ENCODE measurements at regions not wholly inside any gene's neighbourhood (a gene's known extent, or its start where the extent isn't known, plus 50 kb on each side); places are given as distances from the start of the nearest gene placed in this dataset.

- H3K9me3 ChIP-seq (ENCODE audit: control insufficient read depth, insufficient read depth, low read length): no peaks in the 10 kb centered on the region
- peaks cover 8% of the 10 kb centered on the region for H3K36me3 ChIP-seq (ENCODE audit: control insufficient read depth, insufficient read depth, low read length)
- H3K4me3 ChIP-seq (ENCODE audit: low read depth, low read length): no peak overlapping the region
- H3K9ac ChIP-seq (ENCODE audit: low read depth, low read length): no peak overlapping the region
- H3K27me3 ChIP-seq (ENCODE audit: control insufficient read depth, insufficient read depth, low read length): no peaks in the 10 kb centered on the region
- peaks cover 66% of the 10 kb centered on the region for H3K4me1 ChIP-seq (ENCODE audit: control insufficient read depth, insufficient read depth, low read length)
Measured at GRCh38 chr3:72379500-72380187, 468.6 kb downstream of the SHQ1 start.

DNA sequence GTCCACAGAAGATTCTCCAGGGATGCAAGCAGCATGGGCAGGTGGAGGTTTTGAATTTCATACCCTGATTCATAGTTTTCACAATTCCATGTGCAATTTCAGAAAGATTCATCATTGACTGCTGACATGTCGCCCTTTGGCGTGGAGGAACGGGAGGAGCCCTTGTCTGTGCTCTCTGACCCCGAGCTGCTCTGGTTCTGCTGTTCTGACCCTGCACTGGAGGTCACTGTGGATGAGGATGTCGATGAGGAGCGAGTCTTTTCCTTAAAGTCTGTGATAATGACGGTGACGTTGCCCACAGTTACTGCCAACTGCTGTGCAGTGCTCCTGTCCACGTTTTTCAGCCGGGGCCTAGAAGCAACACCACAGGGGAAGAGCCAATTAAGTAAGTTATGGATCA, 470.0 kb downstream of the SHQ1 start:
- peaks cover 62% of the 10 kb centered on the region for H3K4me1 ChIP-seq (ENCODE audit: control insufficient read depth, insufficient read depth, low read length)
- no peaks in the 10 kb centered on the region for H3K9me3 ChIP-seq (ENCODE audit: control insufficient read depth, insufficient read depth, low read length)
- H3K36me3 ChIP-seq (ENCODE audit: control insufficient read depth, insufficient read depth, low read length): peaks cover 8% of the 10 kb centered on the region
- no peaks in the 10 kb centered on the region for H3K27me3 ChIP-seq (ENCODE audit: control insufficient read depth, insufficient read depth, low read length)
- H3K9ac ChIP-seq (ENCODE audit: low read depth, low read length): no peak overlapping the region
- no peak overlapping the region for H3K4me3 ChIP-seq (ENCODE audit: low read depth, low read length)

DNA sequence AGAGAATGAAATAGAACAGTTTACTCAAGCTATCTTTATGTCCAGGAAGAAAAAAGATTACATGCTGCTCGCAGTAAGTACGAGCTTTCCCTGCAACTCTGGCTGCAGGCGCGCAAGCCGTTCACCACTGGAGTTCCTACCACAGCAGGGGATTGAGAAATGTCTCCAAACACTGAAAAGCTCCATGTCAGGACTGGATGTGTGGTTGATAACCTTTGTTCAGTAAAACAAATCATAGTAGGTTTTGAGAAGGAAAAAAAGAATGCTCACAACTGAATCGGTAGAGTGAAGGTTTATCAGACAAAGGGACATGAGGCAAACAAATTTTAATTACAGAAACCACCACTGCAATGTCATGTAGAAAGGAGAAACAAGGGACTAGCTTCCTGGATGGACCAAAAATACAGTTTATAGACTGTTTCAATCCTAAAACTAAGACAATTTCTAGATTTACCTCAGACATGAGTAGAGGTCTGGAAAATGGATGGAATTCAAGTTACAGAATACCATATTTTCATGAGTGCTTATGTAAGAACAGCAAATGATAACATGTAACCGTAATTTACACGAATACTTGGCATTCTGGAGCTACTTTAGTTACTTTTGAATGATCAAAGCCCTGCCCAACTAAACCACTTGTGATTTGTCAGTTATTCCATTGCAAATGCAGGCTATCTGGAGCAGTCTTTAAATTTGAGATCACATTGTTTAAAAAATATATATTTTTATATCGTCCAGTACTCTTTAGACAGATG, 471.1 kb downstream of the SHQ1 start:
- H3K9me3 ChIP-seq (ENCODE audit: control insufficient read depth, insufficient read depth, low read length): no peaks in the 10 kb centered on the region
- H3K9ac ChIP-seq (ENCODE audit: low read depth, low read length): no peak overlapping the region
- H3K4me1 ChIP-seq (ENCODE audit: control insufficient read depth, insufficient read depth, low read length): peaks cover 51% of the 10 kb centered on the region
- H3K4me3 ChIP-seq (ENCODE audit: low read depth, low read length): no peak overlapping the region
- H3K36me3 ChIP-seq (ENCODE audit: control insufficient read depth, insufficient read depth, low read length): peaks cover 8% of the 10 kb centered on the region
- H3K27me3 ChIP-seq (ENCODE audit: control insufficient read depth, insufficient read depth, low read length): no peaks in the 10 kb centered on the region

- no peaks in the 10 kb centered on the region for H3K27me3 ChIP-seq (ENCODE audit: control insufficient read depth, insufficient read depth, low read length)
- peaks cover 39% of the 10 kb centered on the region for H3K4me1 ChIP-seq (ENCODE audit: control insufficient read depth, insufficient read depth, low read length)
- H3K36me3 ChIP-seq (ENCODE audit: control insufficient read depth, insufficient read depth, low read length): peaks cover 8% of the 10 kb centered on the region
- no peaks in the 10 kb centered on the region for H3K9me3 ChIP-seq (ENCODE audit: control insufficient read depth, insufficient read depth, low read length)
- H3K4me3 ChIP-seq (ENCODE audit: low read depth, low read length): no peak overlapping the region
- no peak overlapping the region for H3K9ac ChIP-seq (ENCODE audit: low read depth, low read length)
Measured at GRCh38 chr3:72375237-72376076, 472.8 kb downstream of the SHQ1 start.

DNA sequence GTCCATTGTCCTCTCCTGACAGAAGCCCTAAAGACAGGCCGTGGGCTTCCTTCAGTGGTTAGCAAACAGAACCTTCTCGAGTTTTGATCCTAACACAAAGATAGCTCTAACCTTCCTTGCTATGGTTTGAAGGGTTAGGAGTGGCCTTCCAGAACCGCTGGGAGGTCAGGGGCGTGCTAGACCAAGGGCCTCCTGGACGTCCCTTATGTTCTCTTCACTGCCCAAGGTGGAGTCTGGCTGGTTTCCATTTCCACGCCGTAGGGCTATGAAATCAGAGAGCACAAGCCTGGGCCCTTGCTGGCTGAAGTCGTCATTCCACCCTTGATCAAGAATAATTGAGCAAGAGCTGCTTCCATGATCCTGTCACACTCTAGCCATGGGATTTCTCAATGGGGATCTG, 475.1 kb downstream of the SHQ1 start:
- Histone ChIP-seq H3K4me3 (ENCODE audit: low read depth, low read length) (no peak overlapping the region), H3K9ac (ENCODE audit: low read depth, low read length) (no peak overlapping the region), H3K4me1 (ENCODE audit: control insufficient read depth, insufficient read depth, low read length) (peaks cover 38% of the 10 kb centered on the region), H3K36me3 (ENCODE audit: control insufficient read depth, insufficient read depth, low read length) (peaks cover 2% of the 10 kb centered on the region), H3K27me3 (ENCODE audit: control insufficient read depth, insufficient read depth, low read length) (no peaks in the 10 kb centered on the region), H3K9me3 (ENCODE audit: control insufficient read depth, insufficient read depth, low read length) (no peaks in the 10 kb centered on the region)

GRCh38 chr3:72372161-72372560, 476.1 kb downstream of the SHQ1 start:
- H3K9ac ChIP-seq (ENCODE audit: low read depth, low read length): no peak overlapping the region
- peaks cover 32% of the 10 kb centered on the region for H3K4me1 ChIP-seq (ENCODE audit: control insufficient read depth, insufficient read depth, low read length)
- H3K9me3 ChIP-seq (ENCODE audit: control insufficient read depth, insufficient read depth, low read length): no peaks in the 10 kb centered on the region
- H3K36me3 ChIP-seq (ENCODE audit: control insufficient read depth, insufficient read depth, low read length): no peaks in the 10 kb centered on the region
- H3K4me3 ChIP-seq (ENCODE audit: low read depth, low read length): no peak overlapping the region
- no peaks in the 10 kb centered on the region for H3K27me3 ChIP-seq (ENCODE audit: control insufficient read depth, insufficient read depth, low read length)

DNA sequence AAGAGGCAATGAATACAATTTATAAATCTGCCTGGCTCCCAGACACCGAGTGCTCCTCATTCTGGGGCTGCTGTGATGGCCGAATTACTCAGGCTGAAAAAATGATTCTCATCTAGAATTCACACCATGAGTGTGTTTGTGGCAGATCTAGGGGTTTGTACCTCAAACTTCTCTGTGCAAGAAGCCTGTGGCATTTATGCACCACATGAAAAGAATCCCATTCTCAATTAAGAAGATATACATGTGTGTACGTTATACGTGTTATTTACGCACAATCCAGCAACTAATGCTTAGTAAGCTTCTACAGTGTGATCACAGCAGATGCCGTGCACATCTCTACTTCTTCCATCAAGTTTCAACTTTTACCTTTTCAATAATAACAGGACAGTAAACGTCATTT, 476.8 kb downstream of the SHQ1 start:
- H3K9ac ChIP-seq (ENCODE audit: low read depth, low read length): no peak overlapping the region

DNA sequence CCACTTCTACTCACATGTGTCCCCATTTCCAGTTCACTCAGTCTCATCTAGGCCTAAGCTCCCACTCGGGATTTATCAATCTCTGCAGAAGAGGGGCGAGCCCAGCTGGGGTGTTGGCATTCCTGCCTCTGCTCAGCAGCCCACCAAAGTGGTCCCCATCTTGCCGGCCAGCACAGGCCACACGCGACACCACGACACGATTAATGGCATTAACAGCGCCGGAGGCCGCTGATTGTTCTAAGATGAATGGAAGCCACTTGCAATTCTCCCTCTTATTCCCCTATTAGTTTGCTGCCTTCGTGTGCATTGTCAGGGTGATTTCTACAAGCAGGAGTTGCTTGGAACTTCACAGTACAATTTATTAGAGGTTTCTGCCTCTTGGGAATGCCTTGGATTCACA, 477.3 kb downstream of the SHQ1 start:
- peaks cover 27% of the 10 kb centered on the region for H3K4me1 ChIP-seq (ENCODE audit: control insufficient read depth, insufficient read depth, low read length)
- H3K9ac ChIP-seq (ENCODE audit: low read depth, low read length): no peak overlapping the region
- H3K4me3 ChIP-seq (ENCODE audit: low read depth, low read length): no peak overlapping the region
- no peaks in the 10 kb centered on the region for H3K36me3 ChIP-seq (ENCODE audit: control insufficient read depth, insufficient read depth, low read length)
- no peaks in the 10 kb centered on the region for H3K9me3 ChIP-seq (ENCODE audit: control insufficient read depth, insufficient read depth, low read length)
- no peaks in the 10 kb centered on the region for H3K27me3 ChIP-seq (ENCODE audit: control insufficient read depth, insufficient read depth, low read length)

More for the DNA sequence above, 476.8 kb downstream of the SHQ1 start:
- Histone ChIP-seq H3K9me3 (ENCODE audit: control insufficient read depth, insufficient read depth, low read length) (no peaks in the 10 kb centered on the region), H3K4me1 (ENCODE audit: control insufficient read depth, insufficient read depth, low read length) (peaks cover 28% of the 10 kb centered on the region), H3K27me3 (ENCODE audit: control insufficient read depth, insufficient read depth, low read length) (no peaks in the 10 kb centered on the region), H3K4me3 (ENCODE audit: low read depth, low read length) (no peak overlapping the region), H3K36me3 (ENCODE audit: control insufficient read depth, insufficient read depth, low read length) (no peaks in the 10 kb centered on the region)

- Histone ChIP-seq H3K9ac (ENCODE audit: low read depth, low read length) (no peak overlapping the region), H3K9me3 (ENCODE audit: control insufficient read depth, insufficient read depth, low read length) (no peaks in the 10 kb centered on the region), H3K27me3 (ENCODE audit: control insufficient read depth, insufficient read depth, low read length) (no peaks in the 10 kb centered on the region), H3K4me3 (ENCODE audit: low read depth, low read length) (no peak overlapping the region), H3K4me1 (ENCODE audit: control insufficient read depth, insufficient read depth, low read length) (peaks cover 15% of the 10 kb centered on the region), H3K36me3 (ENCODE audit: control insufficient read depth, insufficient read depth, low read length) (no peaks in the 10 kb centered on the region)
Measured at GRCh38 chr3:72369681-72370080, 478.6 kb downstream of the SHQ1 start.

GRCh38 chr3:72368331-72368975, 479.8 kb downstream of the SHQ1 start:
- Histone ChIP-seq H3K4me1 (ENCODE audit: control insufficient read depth, insufficient read depth, low read length) (peaks cover 5% of the 10 kb centered on the region), H3K36me3 (ENCODE audit: control insufficient read depth, insufficient read depth, low read length) (no peaks in the 10 kb centered on the region), H3K4me3 (ENCODE audit: low read depth, low read length) (no peak overlapping the region), H3K9ac (ENCODE audit: low read depth, low read length) (no peak overlapping the region), H3K27me3 (ENCODE audit: control insufficient read depth, insufficient read depth, low read length) (no peaks in the 10 kb centered on the region), H3K9me3 (ENCODE audit: control insufficient read depth, insufficient read depth, low read length) (no peaks in the 10 kb centered on the region)

DNA sequence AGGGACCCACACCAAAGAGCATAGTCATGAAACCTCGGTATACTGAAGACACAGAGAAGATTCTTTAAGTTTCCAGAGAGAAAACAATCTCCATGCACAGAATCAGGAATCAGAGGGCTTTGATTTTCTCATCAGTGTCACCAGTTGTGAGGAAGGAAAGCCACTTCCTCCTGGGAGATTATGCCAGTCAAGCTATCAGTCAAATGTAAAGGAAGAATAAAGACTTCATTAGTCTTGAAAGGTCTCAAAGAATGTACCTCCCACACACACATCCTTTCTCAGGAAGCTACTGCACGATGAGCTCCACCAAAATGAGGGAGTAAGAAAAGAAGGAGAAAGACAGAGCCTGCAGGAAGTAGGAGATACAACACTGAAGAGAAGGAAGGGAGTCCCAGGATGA, 486.3 kb downstream of the SHQ1 start:
- Histone ChIP-seq H3K4me1 (ENCODE audit: control insufficient read depth, insufficient read depth, low read length) (no peaks in the 10 kb centered on the region), H3K36me3 (ENCODE audit: control insufficient read depth, insufficient read depth, low read length) (no peaks in the 10 kb centered on the region)

More for the DNA sequence above, 486.3 kb downstream of the SHQ1 start:
- no peaks in the 10 kb centered on the region for H3K27me3 ChIP-seq (ENCODE audit: control insufficient read depth, insufficient read depth, low read length)
- H3K9me3 ChIP-seq (ENCODE audit: control insufficient read depth, insufficient read depth, low read length): no peaks in the 10 kb centered on the region
- H3K9ac ChIP-seq (ENCODE audit: low read depth, low read length): no peak overlapping the region
- no peak overlapping the region for H3K4me3 ChIP-seq (ENCODE audit: low read depth, low read length)
